ENCODE measurements at regions not wholly inside any gene's neighbourhood (a gene's known extent, or its start where the extent isn't known, plus 50 kb on each side); places are given as distances from the start of the nearest gene placed in this dataset.

- Histone ChIP-seq H3K4me3 (ENCODE audit: low read depth in 2 of 2, low read length in 1 of 2) (no peak overlapping the region), H3K4me2 (no peak overlapping the region), H3K27ac (ENCODE audit: low read depth in 2 of 2, low read length in 1 of 2) (no peak overlapping the region), H3K9me2 (no peaks in the 10 kb centered on the region), H4K20me1 (ENCODE audit: insufficient read depth) (no peaks in the 10 kb centered on the region), H3K27me3 (ENCODE audit: insufficient read depth) (no peaks in the 10 kb centered on the region), H3K4me1 (ENCODE audit: control insufficient read depth in 1 of 2, insufficient read depth in 2 of 2, low read depth in 1 of 2, low read length in 1 of 2) (peaks cover 0 to 10% of the 10 kb centered on the region in 2 experiments; a peak in 1 of 4 replicates), H3K36me3 (replicated peaks in 1 of 2; ENCODE audit: control insufficient read depth in 1 of 2, insufficient read depth in 2 of 2, low read length in 1 of 2) (no peaks in the 10 kb centered on the region), H3K9me3 (no peaks in the 10 kb centered on the region), H3K79me2 (ENCODE audit: insufficient read depth) (no peaks in the 10 kb centered on the region), H3K9ac (no peak overlapping the region), H2AFZ (ENCODE audit: low read depth) (no peak overlapping the region; the same call in 1 of the 2 replicates), H3F3A (replicated peaks; ENCODE audit: insufficient read depth) (no peaks in the 10 kb centered on the region)
- ChIA-PET POLR2A (no interaction called here), CTCF (no interaction called here)
- DNase-seq, result no peak
- TF ChIP-seq RFX5 (IDR thresholded peaks at IDR 0.05; ENCODE audit: low read length), result no peak
- no peak for TF ChIP-seq RAD21 (IDR thresholded peaks at IDR 0.05; ENCODE audit: low read length)
- no peak for TF ChIP-seq GATA2 (CRISPR knock-in tag; IDR thresholded peaks at IDR 0.05)
- no peak for TF ChIP-seq FOSL2 (IDR thresholded peaks at IDR 0.05; ENCODE audit: borderline replicate concordance, low read depth)
- no peak for TF ChIP-seq REST (IDR thresholded peaks at IDR 0.05; ENCODE audit: low read depth, low read length)
- TF ChIP-seq USF1 (IDR thresholded peaks at IDR 0.05; ENCODE audit: borderline replicate concordance, low read depth), result no peak
- TF ChIP-seq MEF2A (IDR thresholded peaks at IDR 0.05; ENCODE audit: borderline replicate concordance, low read depth), result no peak
- no peak for TF ChIP-seq MXI1 (IDR thresholded peaks at IDR 0.05; ENCODE audit: low read depth, low read length)
- TF ChIP-seq NFIC (IDR thresholded peaks at IDR 0.05; ENCODE audit: borderline replicate concordance), result no peak
- no peak for TF ChIP-seq SMC3 (IDR thresholded peaks at IDR 0.05; ENCODE audit: low read depth, low read length)
- TF ChIP-seq NRF1 (IDR thresholded peaks at IDR 0.05; ENCODE audit: low read depth, low read length), result no peak
- no peak for TF ChIP-seq TCF12 (IDR thresholded peaks at IDR 0.05)
- no peak for TF ChIP-seq ZBTB33 (IDR thresholded peaks at IDR 0.05; ENCODE audit: borderline replicate concordance, low read depth)
- no peak for TF ChIP-seq FOXJ3 (CRISPR knock-in tag; IDR thresholded peaks at IDR 0.05)
- TF ChIP-seq RXRA (IDR thresholded peaks at IDR 0.05; ENCODE audit: borderline replicate concordance, low read depth), result no peak
- no peak for TF ChIP-seq MAX (IDR thresholded peaks at IDR 0.05; ENCODE audit: low read depth)
- no peak for TF ChIP-seq POLR2AphosphoS5 (IDR thresholded peaks at IDR 0.05; ENCODE audit: low read depth, low read length)
Measured at GRCh38 chr2:223319601-223320000, 267.6 kb downstream of the KCNE4 start.

Data from SK-N-SH (cell line).